Tongue (tissue), 1 donor: ENCODE measurements at regions not wholly inside any gene's neighbourhood (a gene's known extent, or its start where the extent isn't known, plus 50 kb on each side); places are given as distances from the start of the nearest gene placed in this dataset.

Experiments used
- DNase-seq: peaks from one replicate; pipeline ENCODE4 v3.0.0-alpha.2; 2015

DNA sequence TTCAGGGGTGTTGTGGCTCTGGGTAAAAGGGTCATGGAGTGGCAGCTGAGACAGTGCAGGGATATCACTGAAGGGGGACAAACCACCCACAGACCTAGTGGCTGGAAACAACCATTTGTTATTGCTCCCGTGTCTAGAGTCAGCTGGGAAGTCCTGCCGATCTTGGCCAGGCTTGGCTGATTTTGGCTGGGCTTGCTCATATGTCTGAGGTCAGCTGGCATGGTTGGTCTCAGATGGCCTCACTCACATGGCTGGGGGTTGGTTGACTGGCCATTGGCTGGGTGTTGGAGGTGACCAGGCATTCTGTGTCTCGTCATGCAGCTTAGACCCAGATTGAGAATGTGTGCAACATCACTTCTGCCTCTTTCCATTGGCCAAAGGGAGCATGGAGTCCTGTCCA is 203.8 kb upstream of the POU3F1 start:
- DNase-seq: no peak

DNA sequence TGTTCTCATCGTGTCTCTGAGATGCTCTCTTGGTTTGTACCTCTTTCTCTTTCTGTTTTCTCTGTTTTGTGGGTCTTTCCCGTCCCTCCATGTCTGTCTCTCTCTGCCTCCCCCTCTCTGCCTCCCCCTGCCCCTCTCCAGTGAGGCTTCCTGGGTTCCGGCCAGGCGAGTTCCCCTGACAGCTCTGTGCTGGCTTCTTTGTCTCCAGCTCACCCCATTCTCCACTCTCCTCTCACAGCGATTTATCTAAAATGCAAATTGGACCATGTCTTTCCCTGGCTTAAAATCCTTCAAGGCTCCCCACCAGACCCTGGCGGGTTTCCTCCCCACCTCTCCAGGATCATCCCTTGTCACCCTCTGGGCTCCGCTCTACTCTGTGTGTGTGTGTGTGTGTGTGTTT is 202.4 kb upstream of the POU3F1 start:
- DNase-seq: no peak

DNA sequence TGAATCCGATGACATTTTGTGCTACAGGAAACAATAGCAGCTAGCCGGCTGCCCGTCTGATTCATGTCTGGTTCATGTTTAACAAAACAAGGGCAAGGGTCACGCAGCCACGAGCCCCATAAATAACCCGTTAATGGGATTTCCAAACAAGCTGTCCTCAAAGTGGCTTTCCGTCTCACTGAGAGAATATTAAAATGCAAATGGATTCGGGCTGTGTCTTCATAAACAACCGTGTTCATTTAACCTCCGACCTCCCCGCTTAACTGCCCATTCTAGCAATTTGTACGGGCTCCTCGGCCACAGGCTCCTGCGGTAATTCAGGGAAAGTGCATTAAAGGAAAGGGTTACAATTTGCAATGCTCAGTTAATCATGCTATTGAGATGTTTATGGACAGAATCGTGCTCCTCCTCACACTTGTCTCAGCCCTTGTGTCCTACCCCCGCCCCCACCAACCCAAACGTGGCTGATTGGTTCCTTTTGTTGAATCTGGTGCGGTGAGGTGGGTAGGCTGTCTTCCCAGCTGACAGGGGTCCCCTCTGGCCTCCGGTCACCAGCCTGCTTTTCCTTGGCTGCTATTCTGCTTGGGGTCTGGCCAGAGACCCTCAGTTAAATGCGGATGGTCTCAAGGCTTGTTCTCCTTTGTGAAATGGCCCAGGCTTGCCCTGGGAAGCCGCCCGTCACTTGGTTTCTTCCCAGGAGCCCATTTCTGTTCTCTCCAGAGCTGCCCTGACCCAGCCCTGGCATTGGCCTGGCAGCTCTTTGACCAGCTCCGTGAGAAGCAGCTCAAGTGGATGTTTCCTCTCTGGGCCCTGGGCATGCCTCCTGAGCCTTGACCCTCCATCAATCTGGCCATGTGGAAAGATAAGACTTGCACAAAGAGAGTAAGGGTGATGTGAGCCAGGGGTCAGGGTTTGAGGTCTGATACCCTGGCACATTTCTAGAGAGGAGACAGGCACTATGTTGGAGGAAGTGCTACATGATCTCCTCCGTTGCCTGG is 200.7 kb upstream of the POU3F1 start:
- DNase-seq: no peak

DNA sequence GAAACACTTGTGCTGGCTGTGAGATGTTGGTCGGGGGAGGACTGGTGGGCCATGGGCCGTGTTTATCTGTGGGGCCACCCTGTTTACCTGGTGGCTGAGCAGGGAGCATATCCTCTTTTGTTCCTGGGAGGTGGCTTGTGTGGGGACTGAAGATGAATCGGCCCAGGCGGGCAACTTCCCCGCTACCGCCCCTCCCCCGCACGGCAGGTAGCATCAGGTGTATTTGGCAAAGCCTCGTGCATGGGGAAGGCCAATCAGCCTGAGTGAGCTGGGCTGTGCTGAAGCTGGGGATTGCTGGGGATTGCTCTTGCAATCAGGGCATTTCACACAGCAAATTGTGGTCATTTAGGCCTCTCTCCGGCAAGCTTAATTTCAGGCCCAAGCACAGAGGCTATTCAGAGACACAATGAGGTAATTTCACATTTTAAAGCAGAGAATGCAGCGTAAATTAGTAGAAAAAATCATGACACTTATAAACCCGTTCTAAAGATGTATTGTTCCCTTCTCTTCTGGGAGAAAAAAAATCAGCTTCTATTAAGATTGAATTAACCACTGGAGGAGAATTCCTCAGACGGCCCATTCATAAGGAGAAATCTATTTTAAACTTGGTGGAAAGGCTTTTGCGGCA is 197.7 kb upstream of the POU3F1 start:
- DNase-seq: no peak

DNA sequence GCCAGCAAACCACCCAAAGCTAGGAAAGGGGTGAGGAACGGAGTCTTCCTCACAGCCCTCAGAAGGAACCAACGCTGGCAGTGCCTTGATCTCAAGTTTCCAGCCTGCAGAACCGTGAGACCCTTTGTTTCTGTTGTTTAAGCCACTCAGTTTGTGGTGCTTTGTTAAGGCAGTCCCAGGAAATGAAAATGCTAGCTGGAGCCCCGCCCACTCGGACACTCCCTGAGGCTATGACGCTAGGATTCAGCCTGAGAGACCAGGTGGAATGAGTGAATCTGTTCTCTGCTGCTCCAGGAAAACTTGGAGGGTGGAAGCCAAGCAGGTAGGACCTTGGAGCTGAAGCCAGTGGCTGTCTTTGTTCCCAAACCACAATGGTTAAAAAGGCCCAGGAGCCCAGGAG is 196.5 kb upstream of the POU3F1 start:
- DNase-seq: no peak

DNA sequence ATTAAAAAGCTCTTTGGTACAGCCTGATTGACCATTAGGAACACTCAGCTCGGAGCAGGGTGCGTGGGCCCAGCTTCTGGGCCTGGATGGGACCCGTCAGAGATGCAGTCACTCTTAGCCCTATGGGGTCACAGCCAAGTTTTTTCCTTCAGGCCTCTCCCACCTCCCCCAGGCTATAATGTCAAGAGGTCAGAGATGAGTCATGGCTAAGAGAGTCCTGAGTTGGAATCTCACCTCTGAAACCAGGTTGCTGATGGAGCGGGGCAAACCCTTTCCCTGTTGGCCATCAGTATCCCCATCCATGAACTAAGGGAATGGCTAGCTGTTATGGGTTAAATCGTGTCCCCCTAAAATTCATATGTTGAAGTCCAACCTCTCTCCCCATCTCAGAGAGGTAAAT is 195.9 kb upstream of the POU3F1 start:
- DNase-seq: no peak

DNA sequence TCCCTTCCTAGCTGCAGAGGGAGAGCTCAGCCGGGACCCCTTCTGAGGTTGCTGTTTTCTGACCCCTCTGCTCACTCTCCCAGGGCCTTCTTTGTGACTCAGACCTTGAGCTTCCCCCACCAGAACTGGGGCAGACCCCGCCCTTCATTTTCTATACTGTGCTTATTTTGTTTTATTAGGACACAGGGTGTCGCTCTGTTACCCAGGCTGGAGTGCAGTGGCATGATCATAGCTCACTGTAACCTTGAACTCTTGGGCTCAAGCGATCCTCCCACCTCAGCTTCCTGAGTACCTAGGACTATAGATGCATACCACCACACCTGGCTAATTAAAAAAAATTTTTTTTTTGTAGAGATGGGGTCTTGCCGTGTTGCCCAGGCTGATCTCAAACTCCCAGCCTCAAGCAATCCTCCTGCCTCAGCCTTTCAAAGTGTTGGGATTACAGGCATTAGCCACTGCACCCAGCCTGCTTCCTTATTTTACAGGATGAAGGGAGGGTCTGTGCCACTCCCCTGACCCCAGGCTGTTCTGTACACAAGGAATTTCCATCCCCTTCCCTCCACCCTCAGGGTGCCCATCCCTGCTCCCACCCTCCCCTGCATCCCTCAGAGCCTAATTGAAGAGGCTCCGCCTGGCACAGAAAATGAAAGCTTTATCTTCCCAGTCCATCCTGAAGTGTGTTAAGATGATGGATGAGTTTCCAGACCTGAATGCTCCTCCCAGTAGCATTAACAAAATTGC is 195.2 kb upstream of the POU3F1 start:
- DNase-seq: no peak

DNA sequence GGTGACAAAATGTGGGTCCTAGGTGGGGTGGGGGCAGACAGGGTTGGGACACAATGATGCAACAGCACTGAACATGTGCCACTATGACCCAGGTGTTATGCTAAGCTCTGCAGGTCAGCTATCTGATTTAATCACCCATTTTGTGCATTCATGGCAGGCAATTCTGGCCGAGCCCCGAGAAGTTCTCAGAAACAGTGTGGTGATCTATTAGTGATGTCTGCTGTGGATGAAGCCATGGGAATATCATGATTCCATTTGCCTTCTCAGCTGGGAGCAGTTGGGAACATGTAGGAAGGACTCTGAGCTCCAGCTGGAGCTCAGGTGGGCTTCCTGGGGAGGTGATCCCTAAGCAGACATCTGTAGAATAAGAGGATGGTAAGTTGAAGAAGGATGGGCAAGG is 194.0 kb upstream of the POU3F1 start:
- DNase-seq: no peak

DNA sequence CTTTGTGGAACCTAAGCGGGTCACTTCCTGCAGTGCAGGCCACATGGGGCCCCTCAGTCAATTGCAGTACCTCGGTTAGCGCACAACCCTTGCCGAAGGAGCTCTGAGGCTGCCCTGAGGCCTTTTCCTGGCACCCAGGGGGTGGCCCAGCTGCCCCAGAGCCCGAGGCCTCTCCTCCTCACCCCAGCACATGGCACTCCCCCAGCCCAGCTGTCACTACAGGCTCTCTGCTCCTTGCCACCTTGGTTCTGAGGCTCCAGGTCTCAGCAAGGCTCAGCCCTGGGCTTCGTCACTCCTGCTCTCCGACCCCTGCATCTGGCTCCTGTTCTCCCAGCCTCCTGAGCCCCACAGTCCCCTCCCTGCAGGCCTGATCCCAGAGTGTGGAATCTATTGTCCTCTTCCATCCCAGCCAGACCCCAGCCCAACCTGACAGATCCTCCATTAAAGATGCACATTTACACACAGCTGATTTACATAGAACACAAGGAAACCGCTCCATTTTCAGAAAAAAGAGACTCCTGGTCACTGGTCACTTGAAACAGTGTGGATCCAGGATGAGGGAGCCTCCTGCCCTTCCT is 192.8 kb upstream of the POU3F1 start:
- DNase-seq: no peak

DNA sequence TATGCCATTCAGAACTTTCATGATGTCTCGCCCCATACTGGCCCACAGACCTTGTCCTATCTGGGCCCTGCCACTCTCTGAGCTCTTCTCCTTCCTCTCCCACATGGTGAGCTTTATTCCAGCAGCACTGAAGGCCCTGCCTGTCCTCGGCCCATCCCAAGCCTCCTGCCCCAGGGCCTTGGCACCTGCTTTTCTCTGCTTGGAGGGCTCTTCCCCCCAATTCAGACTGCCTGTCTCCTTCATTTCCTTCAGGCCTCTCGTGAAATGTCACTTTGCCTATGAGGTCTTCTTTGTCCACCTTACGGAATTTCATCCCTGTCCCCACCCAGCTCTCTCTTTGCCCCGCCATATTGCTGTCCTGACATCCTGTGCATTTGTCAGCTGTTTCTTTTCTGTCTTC is 191.7 kb upstream of the POU3F1 start:
- no peak for DNase-seq

DNA sequence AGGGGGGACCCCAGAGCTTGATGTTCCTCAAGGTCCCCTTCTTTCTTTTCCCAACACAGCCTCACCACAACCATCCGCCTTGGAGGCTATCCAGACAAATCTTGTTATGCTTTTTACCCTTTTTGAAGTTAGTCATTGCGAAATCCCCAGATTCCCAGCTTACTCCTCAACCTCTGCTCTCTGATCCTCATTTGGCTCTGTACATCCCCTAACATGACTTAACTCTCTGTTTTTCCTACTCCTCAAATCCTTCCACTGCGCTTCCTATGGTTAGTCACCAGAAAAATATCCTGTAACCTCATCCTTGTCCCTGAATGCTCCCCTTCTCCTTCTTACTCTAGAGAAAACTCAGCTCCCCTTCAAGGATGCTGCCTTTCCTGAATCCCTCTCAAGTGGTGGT is 189.1 kb upstream of the POU3F1 start:
- no peak for DNase-seq

DNA sequence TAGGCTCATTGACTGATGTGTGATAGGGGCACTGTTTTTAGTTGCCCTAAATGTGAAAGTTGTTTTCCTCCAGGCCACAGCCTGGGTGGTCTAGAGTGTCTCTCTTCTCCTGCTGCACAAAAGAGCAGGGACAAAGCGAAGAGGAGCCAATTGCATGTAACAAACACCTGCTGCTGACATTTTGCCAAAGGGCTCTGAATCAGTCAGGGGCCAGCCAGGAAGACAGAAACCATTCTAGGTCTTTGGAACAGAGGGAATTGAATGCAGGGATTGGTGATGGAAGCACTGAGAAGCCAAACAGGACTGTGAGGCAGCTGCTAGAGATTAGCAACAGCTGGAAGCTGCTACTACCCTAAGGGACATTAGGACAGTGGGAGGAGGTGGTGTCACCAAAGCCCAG is 185.3 kb upstream of the POU3F1 start:
- DNase-seq: peak; percentile 27

DNA sequence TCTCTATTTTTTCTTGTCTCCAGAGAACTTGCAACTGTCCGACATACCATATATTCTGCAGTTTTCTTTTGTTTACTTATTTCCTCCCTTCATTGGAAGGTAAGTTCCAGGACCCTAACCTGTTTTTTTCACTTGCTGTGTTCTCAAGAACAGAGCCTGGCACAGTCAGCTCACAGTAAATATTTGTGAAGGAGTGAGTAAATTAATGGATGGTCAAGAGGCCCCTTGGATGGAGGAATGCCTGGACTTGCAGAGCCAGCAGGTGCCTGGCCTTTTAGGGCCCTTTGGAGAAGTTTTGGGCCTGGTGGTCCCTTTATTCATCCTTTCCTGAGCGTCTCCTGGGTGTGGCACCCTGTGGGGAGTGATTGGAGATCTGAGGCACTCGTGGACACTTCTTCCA is 182.1 kb upstream of the POU3F1 start:
- DNase-seq: no peak

DNA sequence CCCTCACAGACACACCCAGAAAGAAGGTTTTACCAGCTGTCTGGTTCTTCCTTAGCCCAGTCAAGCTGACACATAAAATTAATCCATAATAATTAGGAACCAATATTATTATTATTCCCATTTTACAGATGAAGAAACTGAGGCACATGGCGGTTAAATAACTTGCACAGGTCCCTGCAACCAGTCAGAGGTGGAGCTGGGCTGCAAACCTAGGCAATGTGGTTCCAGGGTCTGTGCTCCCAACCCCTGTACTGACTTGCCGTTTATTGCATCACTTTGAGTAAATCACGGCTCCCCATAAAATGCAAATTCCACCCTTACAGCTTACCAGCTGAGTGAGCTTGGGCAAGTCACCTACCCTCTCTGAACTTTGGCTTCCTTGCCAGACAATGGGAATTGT is 179.2 kb upstream of the POU3F1 start:
- DNase-seq: no peak

DNA sequence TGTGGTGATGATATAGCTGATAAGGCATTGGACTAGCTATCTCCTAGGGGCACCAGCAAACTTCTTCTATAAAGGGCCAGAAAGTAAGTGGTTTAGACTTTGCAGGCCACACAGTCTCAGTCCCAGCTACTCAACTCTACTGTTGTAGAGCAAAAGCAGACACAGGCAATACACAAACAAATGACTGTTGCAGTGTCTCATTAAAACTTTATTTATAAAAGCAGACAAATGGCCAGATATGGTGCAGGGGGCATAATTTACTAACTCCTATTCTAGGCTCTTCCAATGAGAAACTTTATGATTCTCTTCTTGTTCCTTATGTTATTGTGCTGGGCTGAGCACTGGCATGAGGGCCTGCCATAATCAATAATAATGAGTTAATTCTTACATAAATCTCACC is 176.8 kb upstream of the POU3F1 start:
- no peak for DNase-seq

DNA sequence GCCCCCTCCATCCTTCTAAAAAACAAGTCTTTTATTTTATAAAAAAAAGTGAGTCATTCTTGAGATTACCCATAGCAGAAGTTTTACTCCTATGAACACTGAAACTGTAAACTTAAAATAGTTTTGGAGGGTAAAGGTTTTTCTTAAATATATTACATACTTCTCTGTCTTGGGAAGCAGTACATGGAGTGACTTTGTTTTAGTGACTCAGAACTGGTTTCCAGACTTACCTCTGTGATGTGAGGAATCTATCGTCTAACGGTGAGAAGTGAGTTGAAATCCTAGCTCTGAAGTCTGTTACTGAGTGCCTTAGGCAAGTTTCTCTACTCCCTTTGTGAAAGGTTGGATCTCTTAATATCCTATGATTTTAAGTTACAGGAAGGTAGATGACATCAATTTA is 176.3 kb upstream of the POU3F1 start:
- no peak for DNase-seq

DNA sequence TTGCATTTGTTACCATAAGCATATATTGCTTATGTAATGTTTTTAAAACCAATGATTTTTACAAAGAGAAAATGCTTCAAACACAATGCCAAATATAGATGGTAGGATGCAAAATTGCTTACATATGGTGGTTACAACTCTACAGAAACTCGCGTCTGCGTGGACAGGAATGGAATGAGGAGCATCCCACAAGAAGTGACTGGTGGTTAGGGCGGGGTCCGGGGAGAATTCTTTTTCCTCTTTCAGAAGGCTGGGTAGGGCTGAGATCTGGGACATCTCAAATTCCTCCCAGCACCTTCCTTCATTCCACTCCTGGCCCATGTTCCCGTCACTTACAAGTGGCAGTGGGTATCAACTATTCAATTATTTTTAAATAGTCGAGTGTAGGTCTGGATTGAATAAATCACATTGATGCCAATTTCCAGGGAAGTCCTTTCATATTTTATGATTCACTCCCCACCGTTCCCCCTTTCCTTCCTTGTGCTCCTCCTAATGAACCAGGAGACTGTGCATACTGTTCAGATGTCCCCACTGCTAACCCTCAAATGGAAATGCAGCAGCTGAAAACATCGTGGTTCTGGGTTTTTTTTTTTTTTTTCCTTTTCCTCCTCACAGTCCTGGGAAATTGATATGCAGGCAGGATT is 174.5 kb upstream of the POU3F1 start:
- DNase-seq: peak; percentile 46

DNA sequence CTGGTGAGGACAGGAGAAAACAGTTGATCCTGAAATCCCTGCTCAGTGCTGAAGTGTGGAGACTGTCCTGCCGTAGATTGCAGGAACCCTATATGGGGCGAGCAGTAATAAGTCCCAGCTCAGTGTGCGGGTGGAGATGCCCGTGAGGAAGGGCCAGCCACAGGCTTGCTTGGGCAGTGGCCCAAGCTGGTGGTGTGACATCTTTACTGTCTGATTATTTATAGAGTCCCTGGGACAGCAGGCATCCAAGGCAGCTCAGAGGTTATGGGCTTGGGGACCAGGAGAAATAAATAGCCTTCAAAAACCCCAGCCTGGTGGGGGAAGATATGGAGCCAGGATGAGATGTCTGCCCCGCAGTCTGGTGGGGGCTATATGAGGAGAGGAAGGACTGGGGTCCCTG is 170.7 kb upstream of the POU3F1 start:
- no peak for DNase-seq

DNA sequence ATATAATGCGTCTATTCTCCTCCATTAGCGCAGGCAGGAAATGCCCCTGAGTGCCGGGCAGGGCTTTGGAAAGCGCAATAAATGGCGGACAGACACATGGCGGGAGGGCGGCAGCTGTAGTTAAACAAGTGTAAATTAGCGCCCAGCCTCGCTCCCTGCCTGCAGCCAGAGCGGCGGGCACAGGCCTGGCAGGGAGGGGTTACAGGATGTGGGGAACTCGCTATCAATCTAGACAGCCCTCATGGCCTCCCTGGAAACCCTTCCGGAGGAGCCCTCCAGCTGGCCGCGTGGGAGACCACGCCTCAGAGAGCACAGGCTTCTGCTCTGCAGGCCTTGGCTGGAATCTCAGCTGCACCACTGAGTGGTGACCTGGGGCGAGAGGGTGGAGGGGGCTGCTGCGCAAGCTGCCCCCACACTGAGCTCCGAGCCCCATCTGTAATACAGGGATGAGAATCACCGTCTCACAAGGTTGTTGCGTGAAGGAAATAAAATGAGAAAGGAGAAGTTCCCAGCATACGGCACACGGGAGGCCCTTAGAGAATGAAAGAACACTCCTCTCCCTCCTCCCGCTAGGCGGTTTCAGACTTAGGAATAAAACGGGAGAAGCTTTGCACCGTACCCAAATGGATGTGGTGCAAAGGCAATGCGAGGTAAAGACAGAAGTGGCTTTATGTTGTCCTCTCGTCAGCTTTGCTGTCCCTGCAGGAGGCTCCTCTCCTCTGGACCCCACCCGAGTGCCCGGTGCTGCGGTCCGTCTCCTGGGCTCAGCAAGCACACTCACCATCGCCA is 167.2 kb upstream of the POU3F1 start:
- no peak for DNase-seq

DNA sequence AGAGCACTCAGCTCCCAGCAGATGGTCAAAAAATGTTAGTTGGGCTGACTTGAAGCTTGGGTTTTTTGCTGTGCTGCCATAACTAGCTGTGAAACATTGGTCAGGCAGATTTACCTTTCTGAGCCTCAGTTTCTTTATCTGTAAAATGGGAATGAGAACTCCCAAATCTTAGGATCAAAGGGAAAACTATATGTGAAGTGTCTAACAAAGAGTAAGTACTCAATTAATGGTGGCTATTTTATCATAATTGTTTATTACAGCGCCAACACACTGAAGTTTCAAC is 164.2 kb upstream of the POU3F1 start:
- no peak for DNase-seq

DNA sequence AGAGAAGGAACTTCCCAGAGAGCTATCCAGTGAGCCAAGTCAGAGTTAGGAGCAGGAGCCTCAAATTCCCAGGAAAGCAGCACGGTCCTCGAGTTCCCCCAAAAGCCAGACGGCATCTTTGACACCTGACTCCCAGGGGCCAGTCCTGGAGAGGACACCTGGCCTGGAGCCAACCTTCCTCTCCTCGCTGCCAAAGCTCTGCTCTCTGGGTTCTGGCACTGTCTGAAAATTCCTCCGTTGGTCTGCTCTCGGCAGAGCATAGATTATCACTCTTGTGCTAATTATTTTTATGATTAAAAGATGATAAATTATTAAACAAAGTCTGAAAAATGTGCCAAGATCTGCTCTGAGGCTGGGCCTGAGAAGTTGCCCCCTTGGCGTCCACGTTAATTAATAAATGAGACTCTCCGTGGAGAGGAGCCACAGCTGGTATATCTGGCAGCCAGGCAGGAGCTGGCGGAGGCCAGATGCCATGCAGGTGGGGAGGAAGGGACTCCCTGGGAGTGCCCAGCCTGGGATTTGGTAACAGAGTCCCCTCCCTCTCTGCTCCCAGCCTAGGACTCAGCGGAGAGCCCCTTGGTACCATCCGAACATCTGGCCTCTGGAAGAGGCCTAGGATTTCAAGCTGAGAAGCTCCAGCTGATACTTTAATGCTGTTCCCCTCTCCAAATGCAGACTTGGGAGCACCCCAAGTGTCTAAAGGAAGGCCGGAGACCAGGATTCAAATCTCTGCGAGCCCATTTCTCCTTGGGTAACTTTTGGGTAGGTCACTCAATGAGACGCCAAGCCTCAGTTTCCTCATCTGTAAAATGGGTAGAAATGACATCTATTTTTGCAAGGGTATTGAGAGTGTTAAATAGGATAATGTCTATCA is 163.7 kb upstream of the POU3F1 start:
- peak; percentile 66 for DNase-seq
